SU-DHL-6 (cell line): ENCODE measurements at regions not wholly inside any gene's neighbourhood (a gene's known extent, or its start where the extent isn't known, plus 50 kb on each side); places are given as distances from the start of the nearest gene placed in this dataset.

Source experiments
- EZH2phosphoT487 ChIP-seq: fragments of 200-600 bp; sonication (generic), shearing (Covaris generic); conservative IDR thresholded peaks from 2 replicates; pipeline ENCODE4 v1.6.1; 2018; ENCODE audit warnings: mild to moderate bottlenecking, antibody characterized with exemption, low read length, moderate library complexity, mixed read lengths
- TF ChIP-seq, protein P1 (sequence below): fragments of 200-600 bp; sonication (generic); IDR thresholded peaks from one replicate; pipeline ENCODE4 v1.5.1; 2017; ENCODE audit warnings: antibody characterized with exemption, mild to moderate bottlenecking, low read length, moderate library complexity; ENCODE audit not compliant: insufficient read depth, poor library complexity, severe bottlenecking

DNA sequence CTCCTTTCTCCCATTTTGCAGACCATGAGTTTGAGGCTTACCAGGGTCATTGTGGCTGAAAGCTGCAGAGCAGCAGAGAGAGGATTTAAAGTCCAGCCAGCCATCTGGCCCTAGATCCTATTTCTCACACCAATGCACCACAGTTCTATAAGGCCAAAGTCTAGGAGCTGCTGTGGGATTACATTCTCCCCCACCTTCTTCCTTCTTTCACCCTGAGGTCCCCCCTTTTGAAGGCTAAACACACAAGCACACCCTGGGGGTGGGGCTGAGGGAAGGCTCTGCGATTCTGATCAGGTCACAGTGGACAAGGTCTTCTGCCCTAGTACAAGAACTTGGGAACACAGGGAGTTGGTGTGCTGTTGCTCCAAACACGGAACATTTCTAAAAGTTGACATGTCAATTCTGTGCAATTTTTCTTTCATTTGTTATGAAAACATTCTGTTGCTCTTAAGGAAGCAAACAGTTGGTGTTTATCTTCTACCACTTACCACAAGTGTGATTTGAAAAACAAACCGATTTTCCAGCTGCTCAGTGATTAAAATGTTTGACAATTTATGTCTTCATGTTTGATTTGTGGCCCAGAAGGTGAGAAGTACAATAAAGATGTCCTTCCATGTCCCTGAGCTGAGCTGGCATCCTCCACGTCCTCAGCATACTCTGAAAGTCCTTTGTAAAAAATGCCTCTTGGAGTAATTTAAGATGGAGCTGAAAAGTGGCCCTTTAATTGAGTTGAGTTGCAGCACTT, 271.6 kb upstream of the PPP2R2D start:
- TF ChIP-seq, protein P1, sequence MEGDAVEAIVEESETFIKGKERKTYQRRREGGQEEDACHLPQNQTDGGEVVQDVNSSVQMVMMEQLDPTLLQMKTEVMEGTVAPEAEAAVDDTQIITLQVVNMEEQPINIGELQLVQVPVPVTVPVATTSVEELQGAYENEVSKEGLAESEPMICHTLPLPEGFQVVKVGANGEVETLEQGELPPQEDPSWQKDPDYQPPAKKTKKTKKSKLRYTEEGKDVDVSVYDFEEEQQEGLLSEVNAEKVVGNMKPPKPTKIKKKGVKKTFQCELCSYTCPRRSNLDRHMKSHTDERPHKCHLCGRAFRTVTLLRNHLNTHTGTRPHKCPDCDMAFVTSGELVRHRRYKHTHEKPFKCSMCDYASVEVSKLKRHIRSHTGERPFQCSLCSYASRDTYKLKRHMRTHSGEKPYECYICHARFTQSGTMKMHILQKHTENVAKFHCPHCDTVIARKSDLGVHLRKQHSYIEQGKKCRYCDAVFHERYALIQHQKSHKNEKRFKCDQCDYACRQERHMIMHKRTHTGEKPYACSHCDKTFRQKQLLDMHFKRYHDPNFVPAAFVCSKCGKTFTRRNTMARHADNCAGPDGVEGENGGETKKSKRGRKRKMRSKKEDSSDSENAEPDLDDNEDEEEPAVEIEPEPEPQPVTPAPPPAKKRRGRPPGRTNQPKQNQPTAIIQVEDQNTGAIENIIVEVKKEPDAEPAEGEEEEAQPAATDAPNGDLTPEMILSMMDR: no peak
- no peak for TF ChIP-seq EZH2phosphoT487
